Activated gamma-delta T cell treated with anti-CD3 and anti-CD28 coated beads, Interleukin-2, amount 50 U/mL, for 16 hours (primary cell): ENCODE measurements at regions not wholly inside any gene's neighbourhood (a gene's known extent, or its start where the extent isn't known, plus 50 kb on each side); places are given as distances from the start of the nearest gene placed in this dataset.

Source experiments
- DNase-seq: peaks from one replicate; pipeline ENCODE4 v3.0.0-alpha.2; 2020; ENCODE audit warnings: low read depth

DNA sequence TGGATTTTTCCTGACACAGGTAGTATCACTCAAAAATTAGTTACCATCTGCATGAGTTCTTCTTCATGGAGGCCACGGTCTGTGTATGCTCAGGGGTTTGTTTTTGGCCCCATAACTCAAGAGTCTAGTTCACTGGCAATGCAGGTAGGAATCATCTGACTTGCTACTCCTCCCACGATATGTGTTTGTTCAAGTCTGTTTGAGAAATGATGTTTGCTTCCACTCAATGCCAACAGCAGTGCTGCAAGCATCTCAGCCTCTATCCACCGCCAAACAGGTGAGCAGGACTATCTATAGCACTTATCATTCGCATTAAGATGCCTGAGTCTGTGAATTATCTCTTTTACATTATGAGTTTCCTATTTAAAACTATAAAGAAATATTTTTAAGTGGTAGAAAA, 264.8 kb upstream of the PTGER4 start:
- DNase-seq = no peak

DNA sequence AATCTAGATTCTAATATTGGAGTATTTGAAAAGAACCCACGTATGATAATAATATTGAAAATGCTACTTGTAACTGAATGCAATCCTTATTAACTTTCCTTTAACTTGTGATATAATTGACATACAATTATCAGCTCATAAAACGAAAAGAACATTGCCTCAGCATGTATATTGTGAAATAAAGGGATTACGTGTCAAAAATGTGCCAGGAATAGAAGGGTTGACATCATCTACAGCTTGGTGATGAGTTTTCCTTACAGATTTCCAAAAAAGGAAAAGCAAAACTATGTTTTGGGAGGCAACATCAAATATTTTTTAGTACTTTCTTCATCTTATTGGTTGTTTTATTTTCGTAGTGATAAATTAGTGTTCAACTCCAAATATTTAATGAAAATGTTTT, 266.0 kb upstream of the PTGER4 start:
- no peak for DNase-seq

DNA sequence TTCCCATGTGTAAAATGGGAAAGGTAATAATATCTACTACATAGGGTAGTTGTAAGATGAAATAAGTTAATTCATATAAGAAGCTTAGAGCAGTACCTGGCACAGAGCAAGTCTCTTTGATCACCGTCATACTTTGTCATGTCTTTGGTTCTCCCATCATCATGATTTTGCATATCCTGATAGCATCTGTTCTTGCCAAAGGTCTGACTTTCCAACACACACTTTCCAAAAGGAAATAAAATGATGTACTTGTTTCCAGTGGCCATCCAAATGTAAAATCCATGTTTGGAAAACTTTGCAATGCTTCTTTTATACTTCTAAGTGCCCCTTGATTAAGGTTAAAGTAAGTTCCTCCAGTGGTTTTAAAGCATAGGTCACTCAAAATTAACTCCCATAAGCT, 266.9 kb upstream of the PTGER4 start:
- DNase-seq = no peak

DNA sequence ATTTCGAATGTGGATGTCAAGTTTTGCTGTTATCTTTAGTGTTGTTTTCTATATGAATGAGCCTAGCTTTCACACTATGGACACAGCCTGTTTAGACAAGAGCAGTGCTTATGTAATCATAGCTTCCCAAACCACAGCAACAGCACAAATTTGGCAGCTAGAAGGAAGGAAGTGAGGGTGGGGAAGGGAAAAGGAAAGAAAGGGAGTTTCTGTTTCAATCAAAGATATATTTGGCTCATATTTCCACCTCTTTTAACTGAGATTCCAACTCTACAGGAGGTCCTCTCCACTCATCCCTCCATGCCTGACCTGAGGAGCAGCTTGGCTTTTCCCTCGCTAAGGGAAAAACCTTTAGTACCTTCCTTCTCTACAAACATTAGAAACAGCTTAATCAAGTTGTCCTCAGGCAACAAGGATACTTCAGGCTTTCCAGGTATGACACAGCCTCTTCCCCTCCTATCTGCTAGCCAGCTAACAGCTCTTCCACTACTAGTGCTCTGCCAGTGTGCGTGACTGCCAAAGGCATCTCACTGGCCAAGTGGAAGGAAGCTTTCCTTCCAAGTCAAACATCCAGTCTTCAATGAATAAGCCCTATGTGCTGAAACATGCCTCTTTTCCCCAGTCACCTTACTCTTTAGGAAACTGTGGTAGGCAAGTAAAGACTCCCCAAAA, 268.6 kb upstream of the PTGER4 start:
- DNase-seq = no peak

DNA sequence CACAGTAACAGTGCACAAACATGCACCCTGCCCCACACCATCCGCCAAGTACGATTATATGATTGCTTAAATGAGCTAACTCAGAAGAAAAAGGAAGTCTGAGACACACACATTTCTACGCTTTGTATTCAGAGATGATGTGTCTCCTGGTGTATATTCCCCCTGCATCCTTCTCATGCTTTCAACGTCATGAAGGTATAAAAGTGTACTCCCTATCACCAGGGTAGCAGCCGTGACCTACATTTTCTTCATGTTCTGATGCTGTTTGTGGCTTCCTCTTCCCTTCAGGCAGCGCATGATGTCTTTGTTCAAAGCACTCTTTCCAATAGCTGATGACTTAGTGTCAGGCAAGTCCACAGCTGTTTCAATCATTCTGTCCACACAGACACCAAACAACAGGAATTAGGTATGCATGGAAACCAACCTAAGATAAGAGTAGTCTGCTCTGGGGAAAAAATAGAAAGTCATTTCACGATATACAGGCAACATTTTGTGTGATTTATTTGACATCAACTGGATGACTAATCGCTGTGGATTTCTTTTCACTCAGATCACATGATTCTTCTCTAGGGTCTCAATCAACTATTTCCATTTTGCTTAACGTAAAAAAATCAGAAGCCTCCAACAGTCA, 269.4 kb upstream of the PTGER4 start:
- DNase-seq = peak; percentile 45

DNA sequence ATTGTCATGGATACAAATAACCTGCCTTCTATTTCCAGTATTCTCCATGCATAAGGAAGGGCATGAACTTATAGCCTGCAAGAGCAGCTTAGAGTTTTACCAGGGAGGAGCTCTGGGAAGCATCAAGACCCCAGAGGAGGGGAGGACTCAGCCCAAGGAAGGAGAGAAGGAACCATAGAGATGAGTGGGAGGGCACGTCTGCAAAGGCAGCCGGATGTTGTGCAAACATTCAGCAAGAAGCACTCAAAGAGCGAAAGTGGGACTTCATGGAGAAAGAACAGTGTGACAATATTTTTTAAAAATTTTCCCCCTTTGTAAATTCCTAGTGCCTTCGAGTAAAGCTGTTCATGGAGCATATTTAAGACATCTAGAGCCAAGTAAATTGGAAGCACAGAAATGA, 270.1 kb upstream of the PTGER4 start:
- no peak for DNase-seq

DNA sequence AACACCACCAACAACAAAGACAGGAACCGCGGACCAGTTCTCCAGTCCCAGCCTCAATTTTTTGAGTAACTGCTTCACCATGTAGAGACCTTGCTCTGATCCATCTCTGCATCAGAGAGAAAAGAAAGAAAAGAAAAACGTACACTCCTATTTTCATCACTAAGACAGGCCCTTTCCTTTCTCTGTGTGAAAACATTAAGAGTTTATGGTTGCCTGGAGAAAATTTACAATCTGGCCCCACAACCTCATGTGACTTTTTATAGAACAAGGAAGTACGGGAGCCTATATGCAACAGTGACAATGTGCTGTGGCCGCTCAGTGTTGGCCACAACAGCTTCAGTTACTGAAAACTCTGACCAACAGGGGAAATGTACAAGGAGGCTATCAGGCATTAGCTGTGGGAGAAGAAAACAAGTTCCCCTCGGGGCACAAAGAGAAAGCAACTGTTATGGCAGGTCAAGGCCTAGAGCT, 272.9 kb upstream of the PTGER4 start:
- DNase-seq = no peak

DNA sequence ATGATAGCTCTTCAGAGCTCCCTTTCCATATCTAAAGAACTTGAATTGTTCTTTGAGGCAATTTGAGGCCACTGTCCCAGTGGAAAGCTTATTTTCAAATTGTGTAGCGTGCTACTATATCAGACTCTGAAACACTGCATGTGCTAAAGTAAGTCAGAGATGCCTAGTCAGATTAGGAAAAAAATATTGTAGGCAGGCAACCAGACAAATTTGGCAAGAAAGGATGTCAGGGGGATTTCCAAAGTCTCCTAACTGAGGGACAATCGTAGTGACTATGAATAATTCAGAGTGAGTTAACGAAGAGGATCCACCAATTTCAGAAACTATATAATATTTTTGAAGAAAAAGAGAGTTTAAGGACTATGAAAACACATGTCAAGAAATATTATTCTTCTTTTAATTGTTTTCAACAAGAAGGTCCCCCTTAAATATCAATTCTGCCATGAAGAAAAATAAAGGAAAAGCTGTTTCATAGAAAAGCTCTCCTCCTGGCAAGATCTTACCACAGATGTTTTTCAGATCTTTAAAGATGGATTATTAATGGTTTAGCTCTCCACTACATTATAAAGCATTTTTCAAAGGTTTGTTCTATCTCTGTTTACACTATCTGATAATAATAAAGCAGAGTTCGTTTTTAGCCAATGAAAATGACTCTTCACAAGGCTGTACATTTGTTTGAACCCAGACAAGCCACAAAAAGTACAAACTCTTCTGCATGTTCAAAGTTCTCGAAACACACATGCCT, 273.5 kb upstream of the PTGER4 start:
- no peak for DNase-seq

DNA sequence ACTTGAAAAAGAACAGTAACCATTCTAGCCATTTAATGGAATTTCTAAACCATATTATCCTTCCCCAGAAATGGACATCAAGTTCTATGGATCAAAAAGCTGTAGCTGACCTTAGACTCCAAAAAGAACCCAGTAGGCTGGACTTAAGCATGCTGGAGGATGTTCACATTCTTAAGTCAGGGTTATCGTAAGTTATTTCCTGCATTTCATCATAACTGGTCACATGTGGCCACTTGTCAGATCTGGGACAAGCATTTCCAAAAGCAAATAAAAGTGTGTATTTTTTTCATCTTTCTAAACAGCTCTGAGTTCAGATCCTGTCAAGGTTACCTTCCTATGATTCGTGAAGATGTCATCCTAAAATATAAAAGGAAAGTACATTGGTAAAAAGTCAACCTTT, 274.5 kb upstream of the PTGER4 start:
- DNase-seq = no peak

DNA sequence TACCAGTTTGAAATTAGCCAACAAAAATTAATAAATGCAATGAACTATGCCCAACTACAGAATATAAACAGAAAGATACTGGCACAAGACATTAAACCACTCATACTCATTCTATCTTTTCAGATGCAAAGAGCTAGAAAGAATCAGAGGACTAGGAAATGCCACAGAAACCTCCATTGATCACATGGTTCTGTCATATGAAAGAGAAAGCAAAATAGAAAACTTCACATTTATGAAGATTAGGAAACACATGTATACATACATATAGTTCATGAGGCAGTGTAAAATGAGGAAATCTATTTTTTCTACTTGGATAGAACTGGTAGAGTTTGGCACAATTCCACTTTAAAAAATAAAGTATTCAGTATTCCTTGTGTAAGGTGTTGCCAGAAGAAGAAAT, 275.1 kb upstream of the PTGER4 start:
- no peak for DNase-seq

DNA sequence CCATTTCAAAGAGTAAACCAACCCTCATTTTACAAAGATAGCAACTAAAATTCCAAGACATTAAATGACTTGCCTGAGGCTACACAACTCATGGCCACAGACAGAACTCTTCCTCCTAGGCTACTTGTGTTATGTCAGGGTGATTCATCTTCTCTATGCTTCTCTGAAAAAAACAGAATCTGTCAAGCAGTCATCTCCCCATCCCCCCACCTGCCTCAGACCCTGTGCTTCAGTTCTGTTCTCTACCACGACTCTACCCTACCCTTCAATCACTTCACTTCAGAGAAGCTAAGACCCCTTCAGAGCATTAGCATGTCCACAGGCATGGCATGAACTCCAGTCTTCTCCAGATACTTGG, 277.7 kb upstream of the PTGER4 start:
- DNase-seq = no peak

DNA sequence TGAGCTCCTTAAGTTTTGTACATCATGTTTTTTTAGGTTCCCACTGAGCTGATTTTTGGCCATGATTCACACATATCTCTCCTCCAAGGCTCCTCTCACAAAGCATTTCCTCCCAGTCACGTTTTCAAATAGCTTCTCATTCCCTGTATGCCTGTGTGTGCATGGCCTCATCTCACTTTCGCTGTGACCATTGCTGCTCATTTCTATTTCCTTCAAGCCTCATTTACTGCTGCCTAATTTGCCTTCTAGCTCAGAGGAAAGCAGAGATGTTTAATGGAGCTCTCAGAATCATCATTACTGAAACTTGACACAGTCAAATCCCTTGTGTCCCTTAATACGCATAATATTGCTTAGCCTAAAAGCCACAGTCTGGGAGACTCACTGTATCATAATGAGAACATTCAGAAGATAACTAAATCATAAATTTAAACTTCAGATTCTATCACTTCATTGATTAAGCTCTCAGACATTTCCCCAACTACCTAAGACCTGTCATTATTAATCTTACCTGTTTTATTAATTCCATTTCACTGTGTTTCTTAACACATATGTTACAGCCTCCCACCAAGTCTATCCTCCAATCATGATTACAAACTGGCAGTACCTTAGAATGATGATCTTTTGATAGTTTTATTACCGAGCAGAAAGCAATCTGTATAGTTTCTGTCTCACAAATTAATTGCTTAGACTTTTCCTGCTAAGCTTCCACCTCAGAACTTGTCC, 278.3 kb upstream of the PTGER4 start:
- no peak for DNase-seq

DNA sequence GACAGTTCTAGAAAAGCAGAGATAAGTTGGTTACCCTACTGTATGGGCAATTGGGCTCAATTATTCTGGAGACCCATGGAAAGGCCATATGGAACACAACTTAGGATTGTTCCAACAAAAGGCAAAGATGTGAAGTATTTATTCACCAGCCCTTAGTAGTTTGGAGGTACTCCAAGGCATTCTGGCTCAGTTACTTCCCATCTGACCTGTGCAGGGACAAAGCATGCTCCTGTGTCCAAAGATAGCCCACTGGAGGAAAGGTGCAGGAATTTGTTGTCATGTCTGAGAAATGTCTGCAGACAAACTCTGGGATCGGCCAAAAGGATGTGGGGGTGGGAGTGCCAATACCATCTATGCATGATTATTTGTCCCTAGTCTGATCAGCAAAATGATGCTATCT, 279.5 kb upstream of the PTGER4 start:
- no peak for DNase-seq

DNA sequence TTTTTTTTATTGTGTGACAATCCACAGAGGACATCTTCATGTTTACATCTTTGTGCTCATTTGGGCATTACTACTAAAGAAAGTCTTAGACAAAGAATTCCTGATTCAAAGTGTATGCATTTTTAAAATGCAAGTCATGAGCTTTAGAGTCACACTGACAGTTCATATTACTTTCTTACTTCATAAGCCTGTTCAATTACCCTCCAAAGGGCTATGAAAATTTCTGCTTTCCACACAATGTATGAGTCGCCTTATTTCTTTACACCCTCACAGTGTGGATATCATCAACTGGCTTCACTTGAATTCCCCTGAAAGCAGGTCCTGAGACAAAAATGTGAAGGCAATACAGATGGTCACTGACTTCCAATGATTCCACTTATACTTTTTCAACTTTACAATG, 280.4 kb upstream of the PTGER4 start:
- DNase-seq = no peak

DNA sequence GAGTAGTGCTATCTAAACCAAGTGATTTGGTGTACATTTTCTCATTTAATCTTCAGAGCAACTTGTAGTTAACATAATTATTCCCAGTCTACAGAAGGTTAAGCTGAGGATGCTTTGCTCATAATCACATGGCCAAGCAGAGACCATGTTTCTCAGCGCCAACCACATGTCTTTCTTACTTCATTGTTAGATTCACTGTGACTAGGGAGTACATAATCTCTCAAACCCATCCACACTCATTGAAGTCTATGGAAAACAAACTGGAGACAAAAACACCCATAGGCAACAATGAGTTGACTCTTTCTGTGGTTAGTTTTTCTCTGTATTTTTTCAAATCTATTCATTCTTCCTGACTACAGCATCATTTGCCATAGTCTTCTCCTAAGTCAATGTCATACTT, 281.7 kb upstream of the PTGER4 start:
- no peak for DNase-seq

DNA sequence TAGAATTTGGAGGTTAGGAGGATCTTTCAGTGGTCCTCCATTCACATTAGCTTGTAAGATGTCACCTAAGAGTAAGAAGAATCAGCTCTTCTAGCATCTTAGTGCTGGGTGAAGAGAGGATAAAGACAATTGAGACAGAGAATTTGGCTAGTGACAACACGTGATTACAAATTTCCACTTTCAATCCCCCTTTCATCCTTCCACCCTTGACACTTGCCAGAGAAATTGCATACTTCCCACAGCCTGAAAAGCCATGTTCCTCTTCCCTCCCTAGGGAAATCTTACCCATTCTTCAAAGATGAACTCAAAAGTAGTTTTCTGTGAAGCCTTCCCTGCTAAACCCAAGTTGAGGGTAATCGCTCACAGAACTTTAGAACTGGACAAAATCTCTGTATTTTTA, 282.6 kb upstream of the PTGER4 start:
- DNase-seq = no peak

DNA sequence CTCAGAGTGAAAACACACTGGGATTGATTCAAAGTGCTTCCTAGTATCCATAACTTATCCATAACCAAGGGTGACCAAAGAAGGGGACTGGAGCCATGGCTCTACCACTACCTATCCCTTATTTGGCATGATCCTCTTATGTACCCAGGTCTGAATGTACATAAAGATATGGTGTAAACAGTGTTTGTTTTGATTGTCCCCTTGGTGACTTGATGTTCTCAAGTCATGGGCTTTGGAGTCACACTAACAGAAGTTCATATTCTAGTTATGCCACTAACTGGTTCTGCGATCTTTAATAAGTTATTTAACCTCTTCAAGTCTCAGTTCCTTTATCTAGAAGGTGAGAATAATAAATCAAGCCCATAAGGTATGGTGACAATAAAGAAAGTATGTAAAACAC, 283.4 kb upstream of the PTGER4 start:
- DNase-seq = no peak

DNA sequence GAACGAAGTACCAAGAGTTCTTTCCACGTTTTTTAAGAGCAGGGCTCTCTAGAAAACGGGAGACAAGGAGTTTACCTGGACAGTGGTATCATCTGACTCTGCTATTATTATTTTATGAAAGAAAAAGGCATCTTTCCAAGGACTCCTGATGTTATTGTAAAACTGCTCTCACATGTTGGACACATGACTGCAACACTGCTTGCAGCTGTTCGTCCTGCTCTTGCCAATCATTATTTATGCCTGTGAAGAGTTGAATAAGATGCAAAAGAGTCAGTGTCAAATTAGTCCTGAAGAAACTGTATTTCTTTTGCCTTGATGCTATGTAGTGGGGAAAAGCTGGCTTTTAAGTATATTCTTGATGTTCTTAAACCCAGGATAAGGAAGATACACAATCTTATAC, 284.5 kb upstream of the PTGER4 start:
- DNase-seq = no peak

DNA sequence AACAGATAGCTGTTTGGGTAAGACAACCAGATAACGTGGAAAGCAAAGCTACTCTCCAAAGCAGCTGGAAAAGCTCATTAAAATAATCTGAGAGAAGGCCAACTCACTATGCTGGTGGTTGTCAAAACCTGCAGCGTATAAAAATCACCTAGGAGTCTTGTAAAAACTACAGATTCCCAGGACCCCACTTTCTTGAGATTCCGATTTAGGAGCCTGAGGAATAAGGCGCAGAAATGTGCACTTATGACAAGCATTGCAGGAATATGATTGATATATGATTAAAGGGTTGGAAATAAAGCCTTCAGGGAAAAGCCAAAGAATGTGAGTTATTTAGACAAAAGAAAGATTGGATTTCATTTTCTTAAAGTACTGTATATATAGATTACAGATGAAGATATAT, 285.0 kb upstream of the PTGER4 start:
- no peak for DNase-seq

DNA sequence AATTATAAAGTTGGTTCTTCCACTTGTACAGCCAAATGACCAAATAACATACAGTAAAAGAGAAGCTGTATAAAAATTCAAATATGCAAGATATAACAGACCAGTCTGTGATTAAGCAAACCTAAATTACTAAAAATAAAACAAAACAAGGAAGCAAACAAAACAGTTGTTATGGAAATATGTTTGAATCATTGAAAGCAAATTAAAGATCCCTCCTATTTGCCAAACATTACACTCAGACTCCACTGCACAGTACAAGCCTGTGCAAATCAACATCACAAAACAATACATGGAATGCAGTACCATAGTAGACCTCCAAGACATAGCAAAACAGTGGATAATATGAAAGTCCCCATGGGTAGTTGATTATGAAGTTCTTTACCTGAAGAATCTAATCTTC, 288.1 kb upstream of the PTGER4 start:
- DNase-seq = no peak

DNA sequence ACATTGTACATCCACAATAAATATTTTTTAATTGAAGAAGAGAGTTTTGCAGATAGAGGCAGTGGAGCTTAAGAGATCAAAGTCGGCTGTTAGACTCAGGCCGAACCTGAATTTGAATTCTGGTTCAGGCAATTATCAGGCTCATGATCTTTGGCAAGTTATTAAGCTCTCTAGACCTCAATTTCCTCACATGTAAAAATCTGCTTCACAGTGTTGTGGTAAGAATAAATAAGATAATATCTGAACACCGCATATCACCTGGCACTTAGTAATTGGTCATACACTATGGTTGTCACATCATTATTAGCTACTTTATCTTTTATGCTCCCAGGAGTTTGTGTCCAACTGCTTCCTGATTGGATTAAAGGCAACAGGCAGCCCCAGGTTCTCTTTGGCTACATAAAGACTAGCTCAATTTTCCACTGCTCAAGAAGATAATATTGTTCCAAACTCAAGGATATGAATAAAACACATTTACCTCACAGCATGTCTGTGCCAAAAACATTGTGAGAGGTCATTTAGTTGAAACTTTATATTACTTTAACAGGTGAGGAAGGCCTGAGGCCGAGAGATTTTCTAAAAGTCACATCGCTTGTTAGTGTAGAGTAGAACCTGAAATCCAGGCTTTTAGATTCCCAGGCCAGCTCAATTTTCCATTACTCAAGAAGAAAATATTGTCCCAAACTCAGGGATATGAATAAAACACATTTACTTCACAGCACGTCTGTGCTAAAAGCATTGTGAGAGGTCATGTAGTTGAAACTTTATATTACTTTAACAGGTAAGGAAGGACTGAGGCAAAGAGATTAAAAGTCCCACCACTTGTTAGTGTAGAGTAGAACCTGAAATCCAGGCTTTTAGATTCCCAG, 289.2 kb upstream of the PTGER4 start:
- no peak for DNase-seq

DNA sequence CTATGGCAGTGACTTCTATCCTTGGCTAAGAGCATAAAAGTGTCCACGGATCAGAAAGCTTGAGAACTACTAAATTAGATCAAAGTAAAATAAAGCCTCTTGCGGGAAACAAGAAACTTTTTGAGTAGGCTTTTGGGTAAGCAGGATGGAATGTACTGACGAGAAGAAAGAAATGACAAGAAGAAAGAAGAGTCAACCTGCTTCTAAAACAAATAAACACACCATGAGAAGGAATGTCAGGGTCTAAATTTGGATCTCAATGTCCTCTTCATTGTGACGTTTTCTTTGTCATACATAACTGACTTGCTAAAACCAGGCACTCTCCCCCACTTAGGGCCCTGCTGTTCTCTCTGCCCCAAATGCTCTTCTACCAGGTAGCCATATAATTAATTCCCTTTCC, 290.1 kb upstream of the PTGER4 start:
- no peak for DNase-seq
